Glutamatergic neuron (in vitro differentiated cells): ENCODE measurements at regions not wholly inside any gene's neighbourhood (a gene's known extent, or its start where the extent isn't known, plus 50 kb on each side); places are given as distances from the start of the nearest gene placed in this dataset.

Source experiments
- DNase-seq: peaks from one replicate; pipeline ENCODE4 v3.0.0; 2022
- H3K27ac Mint-ChIP-seq: one replicate; pipeline ENCODE4 v1.8.0; 2020; ENCODE audit warnings: mild to moderate bottlenecking, mixed read lengths, inconsistent platforms; ENCODE audit not compliant: unreplicated experiment
- H3K27me3 Mint-ChIP-seq: one replicate; pipeline ENCODE4 v1.8.0; 2020; ENCODE audit warnings: mild to moderate bottlenecking, moderate library complexity, mixed read lengths, inconsistent platforms; ENCODE audit not compliant: unreplicated experiment
- H3K36me3 Mint-ChIP-seq: one replicate; pipeline ENCODE4 v1.8.0; 2020; ENCODE audit warnings: mild to moderate bottlenecking, mixed read lengths, inconsistent platforms; ENCODE audit not compliant: unreplicated experiment
- H3K4me1 Mint-ChIP-seq: one replicate; pipeline ENCODE4 v1.8.0; 2020; ENCODE audit warnings: mild to moderate bottlenecking, low read depth, mixed read lengths, inconsistent platforms; ENCODE audit not compliant: unreplicated experiment
- H3K4me3 Mint-ChIP-seq: one replicate; pipeline ENCODE4 v1.8.0; 2020; ENCODE audit warnings: mild to moderate bottlenecking, mixed read lengths, inconsistent platforms; ENCODE audit not compliant: unreplicated experiment
- H3K9me3 Mint-ChIP-seq: one replicate; pipeline ENCODE4 v1.8.0; 2020; ENCODE audit warnings: mild to moderate bottlenecking, moderate library complexity, mixed read lengths, inconsistent platforms; ENCODE audit not compliant: unreplicated experiment
- TF ChIP-seq, protein P1 (sequence below): fragments of 200-600 bp; sonication (generic); IDR thresholded peaks from one replicate; pipeline ENCODE4 v1.5.0; 2021; ENCODE audit not compliant: partially characterized antibody, unreplicated experiment

DNA sequence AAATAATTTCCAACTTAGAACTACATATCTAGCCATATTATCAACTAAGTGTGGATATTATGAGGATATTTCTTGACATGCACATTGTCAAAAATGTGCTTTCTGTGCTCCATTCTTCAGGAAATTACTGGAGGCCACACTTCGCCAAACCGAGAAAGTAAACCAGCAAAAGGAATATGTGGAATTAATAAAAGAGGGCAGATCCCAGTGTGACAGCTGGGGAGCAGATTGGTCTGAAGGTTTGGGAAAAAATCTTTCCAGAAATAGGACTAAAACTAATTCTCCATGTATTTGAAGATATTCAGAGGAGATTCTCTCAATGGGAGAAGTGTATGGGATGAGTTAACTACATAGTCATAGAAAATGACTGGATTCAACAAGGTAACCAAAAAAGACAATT, 546.9 kb upstream of the API5 start:
- Mint-ChIP-seq H3K9me3 (no peaks in the 10 kb centered on the region), H3K27ac (no peak overlapping the region), H3K36me3 (no peaks in the 10 kb centered on the region), H3K4me3 (no peak overlapping the region), H3K27me3 (no peaks in the 10 kb centered on the region), H3K4me1 (no peaks in the 10 kb centered on the region)
- TF ChIP-seq, protein P1, sequence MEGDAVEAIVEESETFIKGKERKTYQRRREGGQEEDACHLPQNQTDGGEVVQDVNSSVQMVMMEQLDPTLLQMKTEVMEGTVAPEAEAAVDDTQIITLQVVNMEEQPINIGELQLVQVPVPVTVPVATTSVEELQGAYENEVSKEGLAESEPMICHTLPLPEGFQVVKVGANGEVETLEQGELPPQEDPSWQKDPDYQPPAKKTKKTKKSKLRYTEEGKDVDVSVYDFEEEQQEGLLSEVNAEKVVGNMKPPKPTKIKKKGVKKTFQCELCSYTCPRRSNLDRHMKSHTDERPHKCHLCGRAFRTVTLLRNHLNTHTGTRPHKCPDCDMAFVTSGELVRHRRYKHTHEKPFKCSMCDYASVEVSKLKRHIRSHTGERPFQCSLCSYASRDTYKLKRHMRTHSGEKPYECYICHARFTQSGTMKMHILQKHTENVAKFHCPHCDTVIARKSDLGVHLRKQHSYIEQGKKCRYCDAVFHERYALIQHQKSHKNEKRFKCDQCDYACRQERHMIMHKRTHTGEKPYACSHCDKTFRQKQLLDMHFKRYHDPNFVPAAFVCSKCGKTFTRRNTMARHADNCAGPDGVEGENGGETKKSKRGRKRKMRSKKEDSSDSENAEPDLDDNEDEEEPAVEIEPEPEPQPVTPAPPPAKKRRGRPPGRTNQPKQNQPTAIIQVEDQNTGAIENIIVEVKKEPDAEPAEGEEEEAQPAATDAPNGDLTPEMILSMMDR: no peak
- no peak for DNase-seq

DNA sequence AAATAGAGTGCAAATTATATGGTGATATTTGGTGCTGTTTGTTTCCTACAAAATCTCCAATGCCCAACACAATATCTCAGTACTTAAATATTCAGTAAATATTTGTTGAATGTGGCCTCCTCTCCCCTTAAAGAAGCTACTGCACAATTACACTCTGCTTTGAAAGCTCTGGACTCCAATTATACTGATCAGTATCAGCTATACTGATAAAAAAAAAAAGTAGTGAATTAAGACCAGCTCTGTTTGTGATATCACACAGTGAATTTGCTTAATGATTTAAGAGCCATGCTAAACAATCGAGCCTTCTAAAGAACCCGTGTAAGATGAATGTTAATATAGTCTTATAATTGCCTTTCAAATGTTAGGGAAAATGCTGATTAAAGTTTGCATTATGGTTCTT, 543.2 kb upstream of the API5 start:
- Mint-ChIP-seq H3K4me3 (no peak overlapping the region), H3K36me3 (no peaks in the 10 kb centered on the region), H3K27me3 (no peaks in the 10 kb centered on the region), H3K4me1 (peaks cover 14% of the 10 kb centered on the region), H3K9me3 (no peaks in the 10 kb centered on the region), H3K27ac (no peak overlapping the region)
- DNase-seq: no peak
- TF ChIP-seq, protein P1: no peak

GRCh38 chr11:42770444-42771065, 541.2 kb upstream of the API5 start:
- H3K27ac Mint-ChIP-seq: no peak overlapping the region
- H3K27me3 Mint-ChIP-seq: peaks cover 2% of the 10 kb centered on the region
- no peaks in the 10 kb centered on the region for H3K36me3 Mint-ChIP-seq
- H3K4me1 Mint-ChIP-seq: peaks cover 24% of the 10 kb centered on the region
- no peaks in the 10 kb centered on the region for H3K9me3 Mint-ChIP-seq
- no peak overlapping the region for H3K4me3 Mint-ChIP-seq
- DNase-seq: peak; percentile 40
- TF ChIP-seq, protein P1: peak; percentile 88

GRCh38 chr11:42772886-42773285, 538.9 kb upstream of the API5 start:
- TF ChIP-seq, protein P1: no peak
- DNase-seq: no peak
- Mint-ChIP-seq H3K4me3 (no peak overlapping the region), H3K27me3 (peaks cover 2% of the 10 kb centered on the region), H3K9me3 (no peaks in the 10 kb centered on the region), H3K4me1 (peaks cover 24% of the 10 kb centered on the region), H3K36me3 (no peaks in the 10 kb centered on the region), H3K27ac (no peak overlapping the region)

- H3K27me3 Mint-ChIP-seq: peaks cover 2% of the 10 kb centered on the region
- H3K27ac Mint-ChIP-seq: peak overlapping the region; percentile 92
- no peaks in the 10 kb centered on the region for H3K9me3 Mint-ChIP-seq
- no peaks in the 10 kb centered on the region for H3K36me3 Mint-ChIP-seq
- peaks cover 24% of the 10 kb centered on the region for H3K4me1 Mint-ChIP-seq
- DNase-seq: peak; percentile 26
- peak overlapping the region; percentile 70 for H3K4me3 Mint-ChIP-seq
- TF ChIP-seq, protein P1: no peak
These were observed 538.1 kb upstream of the API5 start for GRCh38 chr11:42773729-42774128.
